IMR-90 (cell line): ENCODE measurements at regions not wholly inside any gene's neighbourhood (a gene's known extent, or its start where the extent isn't known, plus 50 kb on each side); places are given as distances from the start of the nearest gene placed in this dataset.
"Not testable (repeated sequence)": the region's sequence is repeated elsewhere in the genome, so short reads cannot be mapped to it uniquely, and the experiment has no call there.

Experiments used
- ATAC-seq: fragments of 200-7000 bp; cut with Tn5 transposase; 2 replicates; pipeline ENCODE4 v1.9.1; 2020; ENCODE audit warnings: low read depth, mild to moderate bottlenecking, moderate library complexity
- BruUV-seq: library from RNA; stranded (reverse); fragments of 400-500 nt; replicated peaks from 2 replicates; lab custom pipeline; 2021; lab: Mats Ljungman, UMichigan
- CTCF ChIA-PET: fragments of 300-600 bp; formaldehyde crosslinking; extraction: SDS; loops from one replicate; lab custom pipeline; 2021; ENCODE audit warnings: antibody characterized with exemption; lab: Yijun Ruan, JAX
- POLR2A ChIA-PET: fragments of 300-600 bp; sonication (Branson Sonifier 250); formaldehyde crosslinking; loops from one replicate; lab custom pipeline; 2022; ENCODE audit warnings: antibody characterized with exemption; ENCODE audit not compliant: unreplicated experiment; lab: Charles Lee
- DNase-seq: peaks from one replicate; pipeline ENCODE4 v3.0.0; 2013
- H2AFZ ChIP-seq: replicated peaks from 2 replicates; pipeline ENCODE3; 2013; ENCODE audit warnings: low read length, mild to moderate bottlenecking; ENCODE audit not compliant: poor library complexity
- H2AK5ac ChIP-seq: 2 replicates; pipeline ENCODE4 v1.6.1; 2013; ENCODE audit warnings: low read depth, low read length, inconsistent platforms
- H2AK9ac ChIP-seq: replicated peaks from 2 replicates; pipeline ENCODE3; 2013; ENCODE audit warnings: mild to moderate bottlenecking, low read depth, low read length, moderate library complexity; ENCODE audit not compliant: poor library complexity
- H2BK120ac ChIP-seq: 2 replicates; pipeline ENCODE4 v1.6.1; 2013; ENCODE audit warnings: low read depth, low read length, inconsistent platforms
- H2BK15ac ChIP-seq: 3 replicates; pipeline ENCODE4 v1.6.1; 2013; ENCODE audit warnings: low read depth, low read length, inconsistent platforms
- H2BK20ac ChIP-seq: 2 replicates; pipeline ENCODE4 v1.6.1; 2013; ENCODE audit warnings: low read depth, mild to moderate bottlenecking, inconsistent platforms, low read length, moderate library complexity
- H2BK5ac ChIP-seq: 2 replicates; pipeline ENCODE4 v1.6.1; 2013; ENCODE audit warnings: mild to moderate bottlenecking, low read depth, low read length, inconsistent platforms; ENCODE audit not compliant: poor library complexity, severe bottlenecking
- H3K14ac ChIP-seq: replicated peaks from 2 replicates; pipeline ENCODE4 v1.6.1; 2013; ENCODE audit warnings: low read depth, low read length, inconsistent platforms
- H3K18ac ChIP-seq: 2 replicates; pipeline ENCODE4 v1.6.1; 2013; ENCODE audit warnings: low read depth, low read length, control low read depth
- H3K23ac ChIP-seq: 2 replicates; pipeline ENCODE4 v1.6.1; 2013; ENCODE audit warnings: low read depth, low read length, inconsistent platforms
- H3K27ac ChIP-seq: 2 replicates; pipeline ENCODE4 v1.5.1; 2013; ENCODE audit warnings: mild to moderate bottlenecking, control low read depth, low read length; ENCODE audit not compliant: insufficient read depth
- H3K27me3 ChIP-seq: 2 replicates; pipeline ENCODE4 v1.6.1; 2013; ENCODE audit warnings: low read length; ENCODE audit not compliant: control insufficient read depth, insufficient read depth
- H3K36me3 ChIP-seq: 2 replicates; pipeline ENCODE4 v1.6.1; 2013; ENCODE audit warnings: low read length, mixed read lengths; ENCODE audit not compliant: control insufficient read depth, insufficient read depth
- H3K4ac ChIP-seq: 2 replicates; pipeline ENCODE4 v1.6.1; 2013; ENCODE audit warnings: low read depth, low read length, inconsistent platforms
- H3K4me1 ChIP-seq: 2 replicates; pipeline ENCODE4 v1.6.1; 2013; ENCODE audit warnings: low read length, mixed read lengths; ENCODE audit not compliant: control insufficient read depth, insufficient read depth
- H3K4me2 ChIP-seq: 2 replicates; pipeline ENCODE4 v1.6.1; 2013; ENCODE audit warnings: low read depth, mild to moderate bottlenecking, control low read depth, low read length, moderate library complexity
- H3K4me3 ChIP-seq: 2 replicates; pipeline ENCODE4 v1.5.1; 2013; ENCODE audit warnings: low read depth, mild to moderate bottlenecking, control low read depth, low read length, moderate library complexity; ENCODE audit not compliant: insufficient read depth
- H3K56ac ChIP-seq: 2 replicates; pipeline ENCODE4 v1.6.1; 2013; ENCODE audit warnings: low read length, inconsistent platforms; ENCODE audit not compliant: insufficient read depth; ENCODE audit errors: extremely low read depth
- H3K79me1 ChIP-seq, 2 experiments: 2 replicates each; pipeline ENCODE4 v1.6.1; 2013; ENCODE audit warnings: low read length in 2 of 2, inconsistent platforms in 1 of 2, low read depth in 1 of 2
- H3K9ac ChIP-seq: 2 replicates; pipeline ENCODE4 v1.6.1; 2013; ENCODE audit warnings: low read depth, low read length, control low read depth
- H3K9me1 ChIP-seq: 2 replicates; pipeline ENCODE4 v1.6.1; 2013; ENCODE audit warnings: low read length, inconsistent platforms; ENCODE audit not compliant: insufficient read depth
- H3K9me3 ChIP-seq: 2 replicates; pipeline ENCODE4 v1.6.1; 2013; ENCODE audit warnings: low read length; ENCODE audit not compliant: control insufficient read depth, insufficient read depth
- H4K20me1 ChIP-seq: 2 replicates; pipeline ENCODE4 v1.6.1; 2013; ENCODE audit warnings: low read length, inconsistent platforms; ENCODE audit not compliant: insufficient read depth
- H4K5ac ChIP-seq: 2 replicates; pipeline ENCODE4 v1.6.1; 2013; ENCODE audit warnings: mild to moderate bottlenecking, low read depth, low read length, control low read depth
- H4K8ac ChIP-seq, 2 experiments: 2 replicates each; pipeline ENCODE4 v1.6.1; 2013; ENCODE audit warnings: low read depth in 2 of 2, low read length in 2 of 2, control low read depth in 1 of 2, inconsistent platforms in 1 of 2
- H4K91ac ChIP-seq: 2 replicates; pipeline ENCODE4 v1.6.1; 2013; ENCODE audit warnings: low read depth, low read length, inconsistent platforms; ENCODE audit not compliant: insufficient read depth
- WGBS, 2 experiments: methylation state at CpG; one replicate each; pipeline versions ENCODE4 v1.1.5 to v1.1.7; 2013; ENCODE audit warnings: missing lambda C conversion rate in 2 of 2; ENCODE audit not compliant: insufficient read length in 1 of 2; ENCODE audit errors: extremely low coverage in 2 of 2; 5-methylcytosine and 5-hydroxymethylcytosine counted together
- dilution Hi-C: fragments of 300-500 bp; cut with HindIII; formaldehyde crosslinking; loops from one replicate; pipeline ENCODE4 v1.14.3; 2018; ENCODE audit warnings: low sequenced_read_pairs; ENCODE audit not compliant: unreplicated experiment
- in situ Hi-C: fragments of 300-500 bp; cut with MboI; formaldehyde crosslinking; loops from 3 replicates; pipeline ENCODE4 v1.14.3; 2019; ENCODE audit warnings: low sequenced_read_pairs, inconsistent platforms, mixed read lengths
- intact Hi-C: fragments of 100-400 bp; cut with micrococcal nuclease; formaldehyde crosslinking; loops from 2 replicates; pipeline ENCODE4 v1.10.0; 2022

DNA sequence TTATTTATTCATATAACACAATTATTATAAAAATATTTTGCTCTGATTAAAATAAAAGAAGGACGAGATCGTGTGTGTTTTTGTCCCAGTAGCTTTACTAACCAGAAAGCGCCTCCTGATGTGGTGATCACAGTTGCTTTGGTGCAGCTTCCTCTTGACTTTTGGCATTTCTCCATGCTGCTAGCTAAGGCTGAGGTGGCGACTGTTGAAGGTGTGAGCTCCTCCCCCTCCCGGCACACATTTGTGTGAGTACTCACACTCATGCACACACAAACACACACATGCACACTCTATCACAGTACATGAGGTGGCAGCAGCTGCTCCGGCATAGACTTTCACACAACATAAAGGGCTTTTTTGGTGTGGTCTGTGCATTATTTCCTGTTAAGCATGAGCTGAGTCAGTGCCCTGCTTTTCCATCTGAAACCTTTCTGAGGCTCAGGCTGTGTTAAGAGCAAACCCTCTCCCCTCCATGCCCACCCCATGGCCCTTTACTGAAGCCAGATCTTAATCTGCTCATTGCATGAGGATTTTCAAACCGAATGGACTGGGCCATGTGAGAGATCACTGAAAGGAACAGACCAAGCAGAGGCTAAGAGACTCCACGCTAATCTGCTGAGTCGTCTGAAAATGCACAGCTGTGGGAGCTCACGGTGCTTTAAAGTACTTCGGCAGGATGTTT is 53.3 kb downstream of the FOXD4L1 start:
- H3K4ac ChIP-seq: 0 out of 2 replicates have a peak overlapping the region, but pooled peaks have one; percentile 15
- H2BK120ac ChIP-seq: peak overlapping the region; percentile 68; the same call in 1 of the 2 replicates
- peak overlapping the region; percentile 61; the same call in 1 of the 2 replicates for H4K5ac ChIP-seq
- DNase-seq (peak; percentile 25), ATAC-seq (peak; percentile 71)
- H2AK5ac ChIP-seq, intact Hi-C loops, CTCF ChIA-PET, BruUV-seq, H3K4me3 ChIP-seq, H3K14ac ChIP-seq, H2BK15ac ChIP-seq, POLR2A ChIA-PET, H3K9ac ChIP-seq, H3K36me3 ChIP-seq, dilution Hi-C loops, H3K79me1 ChIP-seq, H3K9me3 ChIP-seq, H3K56ac ChIP-seq, H3K4me1 ChIP-seq, H2AK9ac ChIP-seq, H3K27me3 ChIP-seq, H3K23ac ChIP-seq, H3K9me1 ChIP-seq, H4K20me1 ChIP-seq, H2AFZ ChIP-seq, in situ Hi-C loops: not testable (repeated sequence)
- H2BK5ac ChIP-seq: peak overlapping the region; percentile 40
- peak overlapping the region; percentile 28; the same call in 1 of the 2 replicates for H3K18ac ChIP-seq
- peak overlapping the region; percentile 15 for H3K4me2 ChIP-seq
- WGBS, 2 experiments: no CpG with 5 or more reads among the region's 11 CpGs
- peak overlapping the region; percentile 33 to 72; a peak in 2 of 4 replicates for H4K8ac ChIP-seq
- peak overlapping the region; percentile 75 for H4K91ac ChIP-seq
- H2BK20ac ChIP-seq: peak overlapping the region; percentile 75; the same call in 1 of the 2 replicates
- peak overlapping the region; percentile 77 for H3K27ac ChIP-seq

DNA sequence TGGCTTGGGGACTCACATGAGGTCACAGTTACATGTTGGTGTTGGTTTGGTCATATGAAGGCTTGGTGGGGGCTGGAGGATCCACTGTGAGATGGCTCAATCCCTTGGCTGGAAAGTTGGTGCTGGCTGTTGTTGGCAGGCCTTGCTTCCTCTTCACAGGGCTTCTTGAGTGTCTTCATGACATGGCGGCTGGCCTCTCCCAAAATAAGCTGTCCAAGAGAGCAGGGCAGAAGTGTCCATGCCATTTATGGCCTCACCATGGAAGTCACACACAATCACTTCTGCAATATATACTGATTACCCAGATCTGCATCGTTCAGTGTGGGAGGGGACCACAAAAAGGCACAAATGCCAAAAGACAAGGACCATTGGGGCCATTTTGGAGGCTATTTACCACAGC is 61.4 kb downstream of the FOXD4L1 start:
- H3K18ac ChIP-seq, ATAC-seq, H3K14ac ChIP-seq, H2AFZ ChIP-seq, in situ Hi-C loops, BruUV-seq, CTCF ChIA-PET, H3K36me3 ChIP-seq, H4K5ac ChIP-seq, dilution Hi-C loops, H3K9ac ChIP-seq, H3K56ac ChIP-seq, H2AK9ac ChIP-seq, H2AK5ac ChIP-seq, H4K8ac ChIP-seq, H2BK5ac ChIP-seq, H3K4me1 ChIP-seq, H3K4me3 ChIP-seq, H3K27me3 ChIP-seq, H3K4ac ChIP-seq, H3K9me3 ChIP-seq, H3K79me1 ChIP-seq, DNase-seq, H4K20me1 ChIP-seq, H4K91ac ChIP-seq, POLR2A ChIA-PET, H2BK20ac ChIP-seq, H3K9me1 ChIP-seq, H3K27ac ChIP-seq, H3K23ac ChIP-seq, H2BK15ac ChIP-seq, intact Hi-C loops, H2BK120ac ChIP-seq, H3K4me2 ChIP-seq: not testable (repeated sequence)
- no CpG with 5 or more reads among the region's 2 CpGs for WGBS, 2 experiments
